BLaER1 treated with 17β-estradiol and CSF1 and Interleukin-3, amounts not matched to agents 10 nM and 100 nM (cell line): ENCODE measurements at regions not wholly inside any gene's neighbourhood (a gene's known extent, or its start where the extent isn't known, plus 50 kb on each side); places are given as distances from the start of the nearest gene placed in this dataset.

Source experiments
- H3K27ac ChIP-seq, 11 experiments: shearing (Covaris generic); formaldehyde crosslinking; 2 replicates each; pipeline ENCODE4 v1.8.1; 2022
- H3K27me3 ChIP-seq, 11 experiments: shearing (Covaris generic); formaldehyde crosslinking; 2 replicates each; pipeline ENCODE4 v1.8.1; 2022
- H3K36me3 ChIP-seq, 11 experiments: shearing (Covaris generic); formaldehyde crosslinking; 2 replicates each; pipeline ENCODE4 v1.8.1; 2022
- H3K4me1 ChIP-seq, 10 experiments: shearing (Covaris generic); formaldehyde crosslinking; 2 replicates each; pipeline ENCODE4 v1.8.1; 2022
- H3K4me2 ChIP-seq, 11 experiments: shearing (Covaris generic); formaldehyde crosslinking; 2 replicates each; pipeline ENCODE4 v1.8.1; 2022
- H3K4me3 ChIP-seq, 10 experiments: shearing (Covaris generic); formaldehyde crosslinking; 2 replicates each; pipeline ENCODE4 v1.8.1; 2022
- H3K9ac ChIP-seq, 11 experiments: shearing (Covaris generic); formaldehyde crosslinking; 2 replicates each; pipeline ENCODE4 v1.8.1; 2022
- H3K9me3 ChIP-seq, 11 experiments: shearing (Covaris generic); formaldehyde crosslinking; replicated peaks in 1 of 11; 2 replicates each; pipeline ENCODE4 v1.8.1; 2022
- H4K20me1 ChIP-seq, 11 experiments: shearing (Covaris generic); formaldehyde crosslinking; 2 replicates each; pipeline ENCODE4 v1.8.1; 2022
- Cebpa-rat ChIP-seq, 11 experiments: shearing (Covaris generic); IDR thresholded peaks; 2 replicates each; pipeline ENCODE4 v1.8.1; 2022

DNA sequence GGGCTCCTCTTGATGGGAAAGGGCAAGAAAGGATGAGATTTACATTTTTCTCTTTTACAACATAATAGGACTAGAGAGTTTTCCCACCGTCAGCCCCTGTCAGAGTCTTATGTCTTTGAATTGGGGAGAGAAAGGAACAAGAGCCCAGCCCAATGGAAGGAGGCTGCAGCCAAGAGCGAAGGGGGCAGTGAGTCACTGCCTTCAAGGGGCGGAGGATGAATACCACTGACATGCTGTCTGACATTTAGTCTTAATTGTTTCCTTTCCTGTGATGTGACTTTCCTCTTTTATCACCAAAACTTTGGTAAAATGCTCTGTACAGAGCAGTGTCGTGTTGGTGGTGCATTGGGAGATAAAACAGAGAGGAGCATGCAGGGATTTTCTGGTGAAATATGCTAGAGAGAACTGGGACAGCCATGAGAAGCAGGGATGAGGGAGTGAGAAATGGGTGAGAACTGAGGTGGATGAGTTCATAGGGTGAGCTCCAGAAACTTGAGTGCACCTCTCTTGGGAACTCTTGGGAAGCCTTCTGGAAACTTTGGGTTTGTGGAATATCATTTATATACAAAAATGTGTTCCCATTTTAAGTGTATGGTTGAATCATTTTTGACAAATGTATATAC, 179.9 kb upstream of the FGGY start:
- Histone ChIP-seq H3K27me3 (no peaks in the 10 kb centered on the region), H3K9me3 (no peaks in the 10 kb centered on the region), H3K36me3 (no peaks in the 10 kb centered on the region), H3K4me3 (no peak overlapping the region), H3K4me1 (peaks cover 0 to 5% (median 0%) of the 10 kb centered on the region in 10 experiments; a peak in 2 of 20 replicates), H3K4me2 (0 out of 22 replicates have a peak overlapping the region, but pooled peaks of 1 of the 11 experiments have one; percentile 2), H3K9ac (no peak overlapping the region), H3K27ac (no peak overlapping the region), H4K20me1 (no peaks in the 10 kb centered on the region)
- no peak for TF ChIP-seq Cebpa-rat (IDR thresholded peaks at IDR 0.05)

DNA sequence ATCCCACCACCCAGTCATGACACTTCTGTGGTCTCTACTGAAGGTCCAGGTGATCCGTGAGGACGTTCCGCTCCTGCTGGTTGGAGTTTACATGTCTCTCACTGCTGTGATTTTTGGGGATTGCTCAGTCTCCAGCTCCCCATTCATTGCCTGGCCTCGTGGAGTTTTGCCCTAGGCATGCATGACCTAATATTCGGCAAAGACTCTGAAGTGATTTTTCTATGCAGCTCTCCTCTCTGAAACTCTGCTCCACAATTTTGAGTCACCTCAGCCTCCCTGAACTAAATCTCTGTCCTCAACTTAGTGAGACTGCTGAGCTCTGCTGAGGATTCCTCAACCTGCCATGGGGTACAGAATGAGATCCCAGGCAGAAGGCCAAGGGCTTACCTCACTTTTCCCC, 174.4 kb upstream of the FGGY start:
- no peak overlapping the region for H3K27ac ChIP-seq
- no peak overlapping the region for H3K9ac ChIP-seq
- peaks cover 0 to 4% (median 0%) of the 10 kb centered on the region in 10 experiments; a peak in 1 of 20 replicates for H3K4me1 ChIP-seq
- no peak overlapping the region for H3K4me3 ChIP-seq
- no peaks in the 10 kb centered on the region for H4K20me1 ChIP-seq
- H3K36me3 ChIP-seq, result no peaks in the 10 kb centered on the region
- no peaks in the 10 kb centered on the region; a peak in 1 of 22 replicates for H3K9me3 ChIP-seq
- TF ChIP-seq Cebpa-rat (IDR thresholded peaks at IDR 0.05), result no peak
- H3K27me3 ChIP-seq, result no peaks in the 10 kb centered on the region
- no peak overlapping the region for H3K4me2 ChIP-seq

DNA sequence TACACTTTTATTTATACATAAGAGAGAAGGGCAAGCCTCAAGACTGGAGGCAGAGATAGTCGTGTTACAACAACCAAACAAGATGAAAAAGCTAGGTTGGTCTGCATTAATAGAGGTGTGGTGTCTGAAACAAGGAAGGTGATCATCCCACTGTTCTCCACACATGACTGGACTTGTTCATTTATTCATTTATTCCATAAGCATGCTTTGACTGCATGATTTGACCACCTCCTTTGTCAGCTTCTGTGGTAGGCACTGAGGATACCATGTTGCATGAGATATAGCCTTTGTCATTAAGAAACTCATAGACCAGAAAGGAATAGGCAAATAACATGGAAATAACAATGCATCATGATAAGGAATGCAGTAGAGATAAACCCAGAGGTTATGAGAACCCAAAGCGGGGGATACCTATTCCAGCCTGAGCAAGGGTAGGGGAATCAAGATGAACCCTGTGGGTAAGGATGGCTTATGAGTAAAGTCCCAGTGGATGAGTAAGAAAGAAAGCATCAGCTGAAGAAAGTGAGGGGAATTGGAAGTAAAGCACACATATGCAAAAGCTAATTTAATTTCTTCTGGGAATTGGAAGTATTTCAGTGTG, 173.7 kb upstream of the FGGY start:
- Histone ChIP-seq H3K4me2 (no peak overlapping the region), H3K9ac (no peak overlapping the region), H3K4me3 (no peak overlapping the region), H3K36me3 (no peaks in the 10 kb centered on the region), H3K27me3 (no peaks in the 10 kb centered on the region), H4K20me1 (no peaks in the 10 kb centered on the region), H3K27ac (no peak overlapping the region), H3K4me1 (peaks cover 0 to 4% (median 0%) of the 10 kb centered on the region in 10 experiments; a peak in 1 of 20 replicates), H3K9me3 (no peaks in the 10 kb centered on the region; a peak in 1 of 22 replicates)
- no peak for TF ChIP-seq Cebpa-rat (IDR thresholded peaks at IDR 0.05)

DNA sequence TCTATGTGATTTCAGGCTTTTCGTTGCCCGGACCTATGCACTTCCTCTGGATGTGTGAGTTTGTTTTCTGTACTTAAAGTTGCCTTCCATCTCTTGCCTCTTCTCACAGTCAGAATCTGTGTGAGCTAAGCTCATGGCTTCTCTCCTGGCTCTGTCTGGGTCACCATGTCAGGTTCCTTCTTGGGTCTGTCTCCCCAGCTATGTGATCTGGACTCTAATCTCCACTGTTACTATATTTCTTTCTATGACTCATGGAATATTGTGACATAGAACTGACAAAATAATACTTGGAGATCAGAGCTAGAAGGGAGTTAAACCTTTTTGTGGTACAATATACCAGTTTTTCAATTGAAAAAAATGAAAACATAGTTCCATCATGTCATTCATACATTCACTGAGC, 172.7 kb upstream of the FGGY start:
- no peaks in the 10 kb centered on the region for H3K27me3 ChIP-seq
- TF ChIP-seq Cebpa-rat (IDR thresholded peaks at IDR 0.05), result no peak
- no peak overlapping the region for H3K4me3 ChIP-seq
- no peak overlapping the region for H3K9ac ChIP-seq
- peaks cover 0 to 4% (median 0%) of the 10 kb centered on the region in 10 experiments; a peak in 1 of 20 replicates for H3K4me1 ChIP-seq
- H3K27ac ChIP-seq, result no peak overlapping the region
- H3K36me3 ChIP-seq, result no peaks in the 10 kb centered on the region
- no peaks in the 10 kb centered on the region for H4K20me1 ChIP-seq
- no peak overlapping the region for H3K4me2 ChIP-seq
- H3K9me3 ChIP-seq, result no peaks in the 10 kb centered on the region; a peak in 2 of 22 replicates

DNA sequence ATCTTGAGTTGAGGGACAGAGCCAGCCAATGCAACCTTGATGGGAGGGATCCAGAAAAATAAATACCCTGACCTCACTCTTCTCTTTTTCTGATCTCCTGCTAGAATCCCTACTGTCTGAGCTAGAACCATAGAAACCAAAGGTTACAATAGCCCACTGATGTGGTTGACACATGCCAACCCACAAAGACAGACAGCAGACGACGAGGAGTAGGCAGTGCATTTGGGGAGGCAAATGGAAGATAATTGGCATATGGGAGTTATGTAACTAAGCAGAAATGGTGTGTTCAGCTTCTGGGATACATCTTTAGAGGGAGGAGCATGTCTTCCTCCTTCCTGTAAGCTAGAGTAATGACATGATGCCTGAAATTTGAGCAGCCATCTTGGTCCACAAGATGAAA, 171.7 kb upstream of the FGGY start:
- H3K9me3 ChIP-seq, result peaks cover 0 to 9% (median 0%) of the 10 kb centered on the region in 11 experiments; a peak in 3 of 22 replicates
- no peaks in the 10 kb centered on the region for H3K27me3 ChIP-seq
- H3K4me2 ChIP-seq, result no peak overlapping the region
- no peak overlapping the region for H3K27ac ChIP-seq
- H3K9ac ChIP-seq, result no peak overlapping the region
- TF ChIP-seq Cebpa-rat (IDR thresholded peaks at IDR 0.05), result no peak
- H4K20me1 ChIP-seq, result no peaks in the 10 kb centered on the region
- H3K4me1 ChIP-seq, result peaks cover 0 to 4% (median 0%) of the 10 kb centered on the region in 10 experiments; a peak in 1 of 20 replicates
- no peaks in the 10 kb centered on the region for H3K36me3 ChIP-seq
- H3K4me3 ChIP-seq, result no peak overlapping the region

DNA sequence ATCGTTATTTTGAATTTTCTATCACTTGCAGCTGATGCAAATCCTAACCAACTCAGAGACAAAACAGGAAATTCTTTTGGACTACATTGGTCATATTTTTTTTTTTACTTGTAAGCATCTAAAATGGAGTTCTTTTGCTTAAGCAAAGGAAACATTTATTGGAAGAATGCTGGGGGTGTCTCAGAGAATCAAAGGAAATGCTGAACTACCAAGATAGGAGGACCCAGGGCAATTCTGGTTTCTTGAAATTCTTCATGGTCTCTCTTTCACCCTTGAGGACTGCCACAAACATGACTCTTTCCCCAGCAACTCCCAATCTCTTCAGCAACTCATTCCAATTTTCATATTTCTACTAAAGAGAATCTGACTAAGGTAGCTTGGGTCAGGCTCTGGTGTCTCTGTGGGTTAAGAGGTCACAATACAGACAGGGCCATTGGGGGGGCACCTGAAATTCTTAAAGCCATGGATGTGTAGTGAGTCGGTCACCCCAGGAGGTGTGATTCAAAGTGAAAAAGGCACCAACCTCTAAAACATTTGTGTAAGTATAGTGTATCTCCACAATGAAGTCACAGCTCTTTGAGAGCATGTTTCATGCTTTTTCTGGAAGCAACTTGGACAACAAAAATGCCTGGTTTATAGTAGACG, 171.1 kb upstream of the FGGY start:
- Histone ChIP-seq H3K27ac (no peak overlapping the region), H3K4me1 (peaks cover 0 to 4% (median 0%) of the 10 kb centered on the region in 10 experiments; a peak in 1 of 20 replicates), H3K9ac (no peak overlapping the region), H3K9me3 (peaks cover 0 to 9% (median 0%) of the 10 kb centered on the region in 11 experiments; a peak in 3 of 22 replicates), H3K4me3 (no peak overlapping the region), H4K20me1 (no peaks in the 10 kb centered on the region), H3K36me3 (no peaks in the 10 kb centered on the region), H3K27me3 (no peaks in the 10 kb centered on the region), H3K4me2 (no peak overlapping the region)
- TF ChIP-seq Cebpa-rat (IDR thresholded peaks at IDR 0.05), result no peak

DNA sequence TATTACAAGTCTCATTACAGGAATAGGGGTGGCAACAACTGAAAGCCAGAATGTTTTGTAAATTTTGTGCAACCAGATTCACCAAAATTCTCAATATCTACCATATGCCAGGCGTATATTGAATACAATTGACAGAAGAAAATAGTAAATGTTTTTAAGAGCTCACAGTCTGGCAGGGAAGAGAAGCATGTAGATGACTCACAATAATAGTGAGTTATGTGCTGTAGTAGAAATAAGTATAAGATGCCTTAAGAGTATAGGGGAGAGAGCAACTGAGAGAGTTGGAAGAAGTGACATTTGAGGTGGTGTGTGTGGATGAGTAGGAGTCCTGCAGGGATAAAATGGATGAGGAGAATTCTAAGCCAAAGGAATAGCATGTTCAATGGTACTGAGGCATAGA, 170.5 kb upstream of the FGGY start:
- H3K27ac ChIP-seq, result no peak overlapping the region
- no peaks in the 10 kb centered on the region for H4K20me1 ChIP-seq
- H3K4me2 ChIP-seq, result no peak overlapping the region
- no peak for TF ChIP-seq Cebpa-rat (IDR thresholded peaks at IDR 0.05)
- no peaks in the 10 kb centered on the region for H3K36me3 ChIP-seq
- H3K4me3 ChIP-seq, result no peak overlapping the region
- no peaks in the 10 kb centered on the region for H3K27me3 ChIP-seq
- peaks cover 0 to 9% (median 0%) of the 10 kb centered on the region in 11 experiments; a peak in 3 of 22 replicates for H3K9me3 ChIP-seq
- H3K4me1 ChIP-seq, result peaks cover 0 to 4% (median 0%) of the 10 kb centered on the region in 10 experiments; a peak in 1 of 20 replicates
- no peak overlapping the region for H3K9ac ChIP-seq

DNA sequence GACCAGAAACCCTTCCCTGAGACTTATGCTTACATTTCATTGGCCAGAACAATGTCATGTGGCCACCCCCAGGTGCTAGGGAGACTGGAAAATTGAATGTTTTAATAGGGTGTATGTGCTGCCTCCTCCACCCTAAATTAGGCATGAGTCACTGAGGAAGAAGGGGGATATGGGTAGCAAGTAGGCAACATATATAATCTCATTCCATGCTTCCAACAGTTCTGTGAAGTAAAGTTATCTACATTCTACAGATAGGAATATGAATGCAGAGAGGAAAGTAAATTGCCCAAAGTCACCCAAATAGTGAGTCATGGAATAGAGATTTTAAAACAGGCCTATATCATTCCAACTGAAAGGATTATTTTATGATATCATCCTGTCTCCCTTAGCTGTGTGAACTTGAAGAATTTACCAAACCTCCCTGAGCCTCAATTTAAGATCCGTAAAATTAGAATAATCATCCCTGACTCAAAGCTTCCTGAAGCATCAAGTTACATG, 168.6 kb upstream of the FGGY start:
- Histone ChIP-seq H3K9me3 (peaks cover 0 to 9% (median 0%) of the 10 kb centered on the region in 11 experiments; a peak in 3 of 22 replicates), H3K4me2 (no peak overlapping the region), H3K27ac (no peak overlapping the region), H3K27me3 (no peaks in the 10 kb centered on the region), H3K4me3 (no peak overlapping the region), H3K9ac (no peak overlapping the region), H3K36me3 (no peaks in the 10 kb centered on the region), H4K20me1 (no peaks in the 10 kb centered on the region), H3K4me1 (peaks cover 5 to 10% (median 7%) of the 10 kb centered on the region in 10 experiments; a peak in 14 of 20 replicates)
- TF ChIP-seq Cebpa-rat (IDR thresholded peaks at IDR 0.05), result no peak

DNA sequence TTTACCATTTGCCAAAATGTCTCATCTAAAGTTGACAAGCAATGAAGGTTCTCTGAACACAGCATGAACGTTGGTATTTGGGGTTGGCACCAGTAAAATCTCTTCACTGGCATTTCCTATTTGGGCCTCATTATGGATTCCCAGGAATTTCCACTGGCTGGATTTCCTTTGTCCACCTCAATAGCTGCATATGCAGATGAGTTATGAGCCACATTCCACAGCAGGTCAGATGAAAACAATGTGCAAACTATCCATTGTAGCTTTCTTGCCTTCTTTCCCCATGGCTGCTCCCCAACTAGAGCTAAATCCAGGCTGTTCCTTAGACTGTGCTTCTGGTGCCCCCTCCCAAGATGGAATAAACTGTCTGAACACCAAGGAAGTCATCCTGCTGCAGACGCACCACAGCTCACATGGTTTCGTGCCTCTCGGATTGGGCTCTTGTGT, 168.1 kb upstream of the FGGY start:
- no peak overlapping the region for H3K4me3 ChIP-seq
- H3K27me3 ChIP-seq, result no peaks in the 10 kb centered on the region
- TF ChIP-seq Cebpa-rat (IDR thresholded peaks at IDR 0.05), result no peak
- H3K9ac ChIP-seq, result no peak overlapping the region
- H3K4me1 ChIP-seq, result peaks cover 5 to 10% (median 7%) of the 10 kb centered on the region in 10 experiments; a peak in 14 of 20 replicates
- no peak overlapping the region for H3K4me2 ChIP-seq
- H4K20me1 ChIP-seq, result no peaks in the 10 kb centered on the region
- H3K9me3 ChIP-seq, result peaks cover 0 to 9% (median 0%) of the 10 kb centered on the region in 11 experiments; a peak in 3 of 22 replicates
- no peaks in the 10 kb centered on the region for H3K36me3 ChIP-seq
- H3K27ac ChIP-seq, result no peak overlapping the region
